ENCODE measurements at regions not wholly inside any gene's neighbourhood (a gene's known extent, or its start where the extent isn't known, plus 50 kb on each side); places are given as distances from the start of the nearest gene placed in this dataset.

GRCh38 chr10:64586934-64587503, 1065.8 kb downstream of the REEP3 start:
- TF ChIP-seq CTCF (IDR thresholded peaks at IDR 0.05) (no peak), EZH2 (IDR thresholded peaks at IDR 0.05) (no peak)

Data from neural progenitor cell (in vitro differentiated cells).